Transverse colon (tissue), 4 donors: ENCODE measurements at regions not wholly inside any gene's neighbourhood (a gene's known extent, or its start where the extent isn't known, plus 50 kb on each side); places are given as distances from the start of the nearest gene placed in this dataset.

Experiments
- CTCF ChIP-seq, 5 experiments: fragments of 200-600 bp in 3 of 5; fragments of 450-650 bp in 2 of 5; sonication (generic) in 3 of 5; IDR thresholded peaks; 1 replicate in 2 of 5; 2 replicates in 3 of 5; pipeline ENCODE4 v1.5.1; 2016 to 2017; ENCODE audit warnings: antibody characterized with exemption in 5 of 5, inconsistent platforms in 3 of 5, mild to moderate bottlenecking in 2 of 5, moderate library complexity in 1 of 5
- POLR2A ChIP-seq: fragments of 450-650 bp; IDR thresholded peaks from one replicate; pipeline ENCODE4 v1.6.1; 2016; ENCODE audit warnings: antibody characterized with exemption, mild to moderate bottlenecking, moderate library complexity
- POLR2AphosphoS5 ChIP-seq, 3 donors: sonication (generic); formaldehyde crosslinking; IDR thresholded peaks; one replicate each; pipeline ENCODE4 v1.6.1; 2016; ENCODE audit warnings: antibody characterized with exemption in 3 of 3

- TF ChIP-seq POLR2A (no peak), POLR2AphosphoS5 (IDR thresholded peaks at IDR 0.05) (no peak), CTCF (IDR thresholded peaks at IDR 0.05) (no peak)
These were observed 117.5 kb downstream of the GPX5 start for GRCh38 chr6:28643017-28643740.
